ENCODE measurements at regions not wholly inside any gene's neighbourhood (a gene's known extent, or its start where the extent isn't known, plus 50 kb on each side); places are given as distances from the start of the nearest gene placed in this dataset.

DNA sequence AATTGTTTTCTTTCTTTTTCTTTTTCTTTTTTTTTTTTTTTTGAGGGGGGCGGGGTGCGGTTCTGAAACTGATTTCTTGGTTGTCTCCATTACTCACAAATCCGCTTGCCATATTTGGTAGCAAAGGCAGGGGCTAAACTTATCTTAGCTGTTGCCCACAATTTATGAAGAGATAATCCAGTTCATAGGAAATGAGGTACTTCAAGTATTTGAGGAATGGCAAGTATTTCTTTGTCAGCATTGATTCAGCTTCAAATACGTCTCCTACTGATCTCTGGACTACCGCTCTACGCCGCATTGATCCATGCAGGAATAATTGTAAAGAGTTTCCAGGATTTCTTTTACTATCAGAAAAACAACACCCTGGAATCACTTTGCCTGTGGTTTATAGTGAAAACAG lies 289.2 kb upstream of the DPYD start:
- no peaks in the 10 kb centered on the region for H3K27me3 ChIP-seq (ENCODE audit: control insufficient read depth, insufficient read depth, low read length)
- DNase-seq (ENCODE audit: low read depth): peak; percentile 87
- TF ChIP-seq CTCF (IDR thresholded peaks at IDR 0.05; ENCODE audit: insufficient read depth, low read length, poor library complexity, severe bottlenecking): no peak
- no peaks in the 10 kb centered on the region for H3K36me3 ChIP-seq (ENCODE audit: control insufficient read depth, insufficient read depth, low read length)
- H3K4me3 ChIP-seq (ENCODE audit: low read depth, low read length): no peak overlapping the region

- Histone ChIP-seq H3K36me3 (ENCODE audit: control insufficient read depth, insufficient read depth, low read length) (no peaks in the 10 kb centered on the region), H3K4me3 (ENCODE audit: low read depth, low read length) (no peak overlapping the region), H3K27me3 (ENCODE audit: control insufficient read depth, insufficient read depth, low read length) (no peaks in the 10 kb centered on the region)
- TF ChIP-seq CTCF (IDR thresholded peaks at IDR 0.05; ENCODE audit: insufficient read depth, low read length, poor library complexity, severe bottlenecking): no peak
- no peak for DNase-seq (ENCODE audit: low read depth)
Observed at GRCh38 chr1:98205291-98206017, 284.6 kb upstream of the DPYD start.

GRCh38 chr1:98203466-98203865 lies 282.6 kb upstream of the DPYD start:
- no peak for DNase-seq (ENCODE audit: low read depth)
- Histone ChIP-seq H3K27me3 (ENCODE audit: control insufficient read depth, insufficient read depth, low read length) (no peaks in the 10 kb centered on the region), H3K4me3 (ENCODE audit: low read depth, low read length) (no peak overlapping the region), H3K36me3 (ENCODE audit: control insufficient read depth, insufficient read depth, low read length) (no peaks in the 10 kb centered on the region)
- no peak for TF ChIP-seq CTCF (IDR thresholded peaks at IDR 0.05; ENCODE audit: insufficient read depth, low read length, poor library complexity, severe bottlenecking)

- no peak overlapping the region for H3K4me3 ChIP-seq (ENCODE audit: low read depth, low read length)
- H3K27me3 ChIP-seq (ENCODE audit: control insufficient read depth, insufficient read depth, low read length): no peaks in the 10 kb centered on the region
- H3K36me3 ChIP-seq (ENCODE audit: control insufficient read depth, insufficient read depth, low read length): no peaks in the 10 kb centered on the region
- TF ChIP-seq CTCF (IDR thresholded peaks at IDR 0.05; ENCODE audit: insufficient read depth, low read length, poor library complexity, severe bottlenecking): no peak
- no peak for DNase-seq (ENCODE audit: low read depth)
Observed at GRCh38 chr1:98201666-98202081, 280.8 kb upstream of the DPYD start.

DNA sequence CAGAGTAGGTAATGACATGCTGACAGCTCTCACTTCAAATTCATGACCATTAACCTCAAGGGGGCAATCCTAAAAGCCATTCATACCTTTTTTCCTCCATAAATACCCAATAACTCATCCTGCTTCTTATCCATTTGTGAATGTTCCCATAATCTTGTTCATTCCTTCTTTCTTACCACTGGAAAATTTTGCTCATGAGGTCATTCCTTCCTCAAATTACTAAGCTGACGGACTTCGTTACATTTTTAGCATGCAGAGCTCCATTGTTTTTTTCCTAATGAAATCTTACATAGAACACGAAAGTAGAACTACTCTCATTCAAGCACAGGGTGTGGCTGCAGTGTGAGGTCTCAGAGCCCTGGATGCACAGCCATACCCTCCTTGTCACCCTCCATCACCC lies 276.5 kb upstream of the DPYD start:
- Histone ChIP-seq H3K27me3 (ENCODE audit: control insufficient read depth, insufficient read depth, low read length) (no peaks in the 10 kb centered on the region), H3K4me3 (ENCODE audit: low read depth, low read length) (no peak overlapping the region), H3K36me3 (ENCODE audit: control insufficient read depth, insufficient read depth, low read length) (no peaks in the 10 kb centered on the region)
- TF ChIP-seq CTCF (IDR thresholded peaks at IDR 0.05; ENCODE audit: insufficient read depth, low read length, poor library complexity, severe bottlenecking): no peak
- DNase-seq (ENCODE audit: low read depth): no peak

- Histone ChIP-seq H3K36me3 (ENCODE audit: control insufficient read depth, insufficient read depth, low read length) (no peaks in the 10 kb centered on the region), H3K4me3 (ENCODE audit: low read depth, low read length) (no peak overlapping the region), H3K27me3 (ENCODE audit: control insufficient read depth, insufficient read depth, low read length) (no peaks in the 10 kb centered on the region)
- TF ChIP-seq CTCF (IDR thresholded peaks at IDR 0.05; ENCODE audit: insufficient read depth, low read length, poor library complexity, severe bottlenecking): no peak
- no peak for DNase-seq (ENCODE audit: low read depth)
Observed at GRCh38 chr1:98196012-98196411, 275.2 kb upstream of the DPYD start.

Measured in kidney epithelial cell (primary cell).